ENCODE measurements at regions not wholly inside any gene's neighbourhood (a gene's known extent, or its start where the extent isn't known, plus 50 kb on each side); places are given as distances from the start of the nearest gene placed in this dataset.

GRCh38 chr5:124297826-124298225 is 448.6 kb downstream of the ZNF608 start:
- no peak overlapping the region for H3K27ac ChIP-seq (ENCODE audit: low read depth, low read length)
- no peaks in the 10 kb centered on the region for H3K9me3 ChIP-seq (ENCODE audit: low read depth, low read length)
- H3K4me3 ChIP-seq (ENCODE audit: insufficient read depth, low read length), result no peak overlapping the region
- no peaks in the 10 kb centered on the region for H3K79me2 ChIP-seq (ENCODE audit: insufficient read depth, low read length)
- no peak overlapping the region for H3K4me2 ChIP-seq (ENCODE audit: insufficient read depth, low read length)
- H2AFZ ChIP-seq (ENCODE audit: low read length), result no peak overlapping the region
- H3K36me3 ChIP-seq (ENCODE audit: insufficient read depth, low read length), result no peaks in the 10 kb centered on the region
- no peak for TF ChIP-seq CTCF (IDR thresholded peaks at IDR 0.05; ENCODE audit: extremely low read depth, low read depth, low read length)
- no peaks in the 10 kb centered on the region for H4K20me1 ChIP-seq (ENCODE audit: insufficient read depth, low read length)
- no peaks in the 10 kb centered on the region for H3K27me3 ChIP-seq (ENCODE audit: insufficient read depth, low read length)
- no peak for DNase-seq (ENCODE audit: insufficient read length, low spot score, missing footprints)
- peaks cover 3% of the 10 kb centered on the region for H3K4me1 ChIP-seq (ENCODE audit: insufficient read depth, low read length)

- no peak for DNase-seq (ENCODE audit: insufficient read length, low spot score, missing footprints)
- no peak for TF ChIP-seq CTCF (IDR thresholded peaks at IDR 0.05; ENCODE audit: extremely low read depth, low read depth, low read length)
- H2AFZ ChIP-seq (ENCODE audit: low read length), result no peak overlapping the region
- H3K4me2 ChIP-seq (ENCODE audit: insufficient read depth, low read length), result no peak overlapping the region
- no peak overlapping the region for H3K27ac ChIP-seq (ENCODE audit: low read depth, low read length)
- H4K20me1 ChIP-seq (ENCODE audit: insufficient read depth, low read length), result no peaks in the 10 kb centered on the region
- H3K79me2 ChIP-seq (ENCODE audit: insufficient read depth, low read length), result no peaks in the 10 kb centered on the region
- H3K27me3 ChIP-seq (ENCODE audit: insufficient read depth, low read length), result no peaks in the 10 kb centered on the region
- H3K9me3 ChIP-seq (ENCODE audit: low read depth, low read length), result no peaks in the 10 kb centered on the region
- H3K36me3 ChIP-seq (ENCODE audit: insufficient read depth, low read length), result no peaks in the 10 kb centered on the region
- H3K4me1 ChIP-seq (ENCODE audit: insufficient read depth, low read length), result no peaks in the 10 kb centered on the region
- H3K4me3 ChIP-seq (ENCODE audit: insufficient read depth, low read length), result no peak overlapping the region
These were observed 454.1 kb downstream of the ZNF608 start for GRCh38 chr5:124292322-124292855.

GRCh38 chr5:124289641-124290311 is 456.7 kb downstream of the ZNF608 start:
- no peaks in the 10 kb centered on the region for H3K4me1 ChIP-seq (ENCODE audit: insufficient read depth, low read length)
- H3K27ac ChIP-seq (ENCODE audit: low read depth, low read length), result no peak overlapping the region
- H4K20me1 ChIP-seq (ENCODE audit: insufficient read depth, low read length), result no peaks in the 10 kb centered on the region
- H3K79me2 ChIP-seq (ENCODE audit: insufficient read depth, low read length), result no peaks in the 10 kb centered on the region
- no peak overlapping the region for H3K4me2 ChIP-seq (ENCODE audit: insufficient read depth, low read length)
- no peak overlapping the region for H2AFZ ChIP-seq (ENCODE audit: low read length)
- DNase-seq (ENCODE audit: insufficient read length, low spot score, missing footprints), result no peak
- no peaks in the 10 kb centered on the region for H3K9me3 ChIP-seq (ENCODE audit: low read depth, low read length)
- no peak for TF ChIP-seq CTCF (IDR thresholded peaks at IDR 0.05; ENCODE audit: extremely low read depth, low read depth, low read length)
- no peaks in the 10 kb centered on the region for H3K36me3 ChIP-seq (ENCODE audit: insufficient read depth, low read length)
- no peaks in the 10 kb centered on the region for H3K27me3 ChIP-seq (ENCODE audit: insufficient read depth, low read length)
- H3K4me3 ChIP-seq (ENCODE audit: insufficient read depth, low read length), result no peak overlapping the region

- Histone ChIP-seq H3K9me3 (ENCODE audit: low read depth, low read length) (no peaks in the 10 kb centered on the region), H2AFZ (ENCODE audit: low read length) (no peak overlapping the region), H3K4me1 (ENCODE audit: insufficient read depth, low read length) (no peaks in the 10 kb centered on the region), H3K27me3 (ENCODE audit: insufficient read depth, low read length) (no peaks in the 10 kb centered on the region), H3K4me3 (ENCODE audit: insufficient read depth, low read length) (no peak overlapping the region), H3K36me3 (ENCODE audit: insufficient read depth, low read length) (no peaks in the 10 kb centered on the region), H3K27ac (ENCODE audit: low read depth, low read length) (no peak overlapping the region), H4K20me1 (ENCODE audit: insufficient read depth, low read length) (no peaks in the 10 kb centered on the region), H3K4me2 (ENCODE audit: insufficient read depth, low read length) (no peak overlapping the region), H3K79me2 (ENCODE audit: insufficient read depth, low read length) (no peaks in the 10 kb centered on the region)
- TF ChIP-seq CTCF (IDR thresholded peaks at IDR 0.05; ENCODE audit: extremely low read depth, low read depth, low read length), result no peak
- DNase-seq (ENCODE audit: insufficient read length, low spot score, missing footprints), result no peak
These were observed 457.3 kb downstream of the ZNF608 start for GRCh38 chr5:124289130-124289529.
